Hepatocyte (in vitro differentiated cells): ENCODE measurements at regions not wholly inside any gene's neighbourhood (a gene's known extent, or its start where the extent isn't known, plus 50 kb on each side); places are given as distances from the start of the nearest gene placed in this dataset.
A peak's percentile ranks its signal among the peaks of the same experiment; 100 is the strongest.

ENCODE experiments used
- DNase-seq: peaks from one replicate; pipeline ENCODE4 v3.0.0-alpha.2; 2016; ENCODE audit warnings: low spot score
- H2AFZ ChIP-seq: fragments of 200-600 bp; sonication (generic); 2 replicates; pipeline ENCODE4 v1.6.0; 2016; ENCODE audit warnings: antibody characterized with exemption, mild to moderate bottlenecking
- H3K27ac ChIP-seq: fragments of 200-600 bp; sonication (generic); 2 replicates; pipeline ENCODE4 v1.5.1; 2016; ENCODE audit warnings: mild to moderate bottlenecking
- H3K27me3 ChIP-seq: fragments of 200-600 bp; sonication (generic); 2 replicates; pipeline ENCODE4 v1.6.1; 2016
- H3K36me3 ChIP-seq: fragments of 200-600 bp; sonication (generic); replicated peaks from 2 replicates; pipeline ENCODE4 v1.5.1; 2016; ENCODE audit warnings: low read depth; ENCODE audit not compliant: insufficient read depth
- H3K4me1 ChIP-seq: fragments of 200-600 bp; sonication (generic); 2 replicates; pipeline ENCODE4 v1.5.1; 2016; ENCODE audit warnings: mild to moderate bottlenecking, moderate library complexity; ENCODE audit not compliant: insufficient read depth
- H3K4me2 ChIP-seq: fragments of 200-600 bp; sonication (generic); 2 replicates; pipeline ENCODE4 v1.6.0; 2016
- H3K4me3 ChIP-seq: fragments of 200-600 bp; sonication (generic); 2 replicates; pipeline ENCODE4 v1.5.1; 2016; ENCODE audit warnings: mild to moderate bottlenecking
- H3K79me2 ChIP-seq: fragments of 200-600 bp; sonication (generic); 2 replicates; pipeline ENCODE4 v1.6.0; 2017; ENCODE audit warnings: mild to moderate bottlenecking
- H3K9me2 ChIP-seq: fragments of 200-600 bp; sonication (generic); replicated peaks from 2 replicates; pipeline ENCODE4 v1.6.0; 2017; ENCODE audit warnings: mild to moderate bottlenecking; ENCODE audit not compliant: insufficient read depth
- H3K9me3 ChIP-seq: fragments of 200-600 bp; sonication (generic); 2 replicates; pipeline ENCODE4 v1.5.1; 2016; ENCODE audit warnings: low read depth, mild to moderate bottlenecking
- H4K20me1 ChIP-seq: fragments of 200-600 bp; sonication (generic); 2 replicates; pipeline ENCODE4 v1.6.0; 2016; ENCODE audit warnings: mild to moderate bottlenecking; ENCODE audit not compliant: insufficient read depth, poor library complexity, severe bottlenecking
- EZH2 ChIP-seq: fragments of 200-600 bp; sonication (generic); IDR thresholded peaks from 2 replicates; pipeline ENCODE4 v1.6.1; 2016; ENCODE audit warnings: antibody characterized with exemption, mild to moderate bottlenecking, borderline replicate concordance
- EZH2phosphoT487 ChIP-seq: fragments of 200-600 bp; sonication (generic); IDR thresholded peaks from one replicate; pipeline ENCODE4 v1.6.1; 2018; ENCODE audit warnings: antibody characterized with exemption, mild to moderate bottlenecking, low read depth, moderate library complexity; ENCODE audit not compliant: unreplicated experiment, severe bottlenecking
- WGBS: methylation state at CpG from one replicate; pipeline ENCODE4 v1.1.6; 2016; ENCODE audit warnings: low lambda C conversion rate; ENCODE audit errors: missing lambda C conversion rate; 5-methylcytosine and 5-hydroxymethylcytosine counted together
- TF ChIP-seq, protein P1 (sequence below): fragments of 200-600 bp; sonication (generic); IDR thresholded peaks from 2 replicates; pipeline ENCODE4 v1.5.1; 2016; ENCODE audit warnings: antibody characterized with exemption, mild to moderate bottlenecking; ENCODE audit not compliant: poor library complexity

DNA sequence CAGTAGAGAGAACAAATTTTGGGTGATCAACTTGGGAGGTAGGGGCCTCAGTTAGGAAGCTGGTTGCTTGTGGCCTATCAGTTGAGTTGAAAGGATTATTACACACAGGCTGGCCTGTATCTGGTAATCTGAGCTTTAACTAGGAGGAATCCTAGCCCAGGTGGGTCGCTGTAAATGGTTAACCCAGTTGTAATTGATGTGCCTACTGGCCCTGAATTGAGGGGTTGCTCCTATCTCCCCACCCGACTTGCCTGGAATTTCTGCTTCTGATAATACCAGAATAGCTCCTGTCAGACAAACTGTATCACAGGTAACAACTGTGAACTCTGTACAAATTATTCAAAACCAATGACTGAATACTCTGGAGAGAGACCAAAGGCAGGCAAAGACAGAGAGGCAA, 210.4 kb upstream of the RUNX1 start:
- 38% methylated on average over 2 of the region's 2 CpGs for WGBS
- Histone ChIP-seq H3K4me1 (peaks cover 33% of the 10 kb centered on the region), H3K9me3 (no peaks in the 10 kb centered on the region), H3K27ac (peak overlapping the region; percentile 56), H2AFZ (no peak overlapping the region), H3K36me3 (no peaks in the 10 kb centered on the region), H3K4me2 (no peak overlapping the region), H3K4me3 (no peak overlapping the region), H3K9me2 (no peaks in the 10 kb centered on the region), H3K79me2 (no peaks in the 10 kb centered on the region), H4K20me1 (no peaks in the 10 kb centered on the region), H3K27me3 (no peaks in the 10 kb centered on the region)
- TF ChIP-seq EZH2, result no peak
- peak; percentile 23 for DNase-seq

DNA sequence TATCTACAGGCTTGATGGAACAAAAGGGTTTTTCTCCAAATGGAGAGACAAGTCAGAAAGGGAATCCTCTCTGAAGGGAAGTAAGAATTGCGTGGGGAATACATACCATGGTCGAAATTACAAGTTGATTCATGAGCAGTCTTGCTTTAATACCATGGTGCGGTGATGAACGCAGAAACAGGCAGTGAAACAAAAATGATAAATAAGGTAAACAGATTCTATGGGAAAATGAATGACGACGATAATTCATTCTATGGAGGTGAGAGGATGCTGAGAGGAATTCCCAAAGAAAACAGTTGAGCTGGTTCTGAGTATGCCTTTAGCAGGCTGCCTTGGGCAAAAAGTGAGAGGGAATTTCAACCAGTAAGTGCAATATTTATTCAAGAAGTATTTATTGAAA, 209.4 kb upstream of the RUNX1 start:
- H3K4me1 ChIP-seq, result peaks cover 42% of the 10 kb centered on the region
- no peaks in the 10 kb centered on the region for H3K9me2 ChIP-seq
- H3K9me3 ChIP-seq, result no peaks in the 10 kb centered on the region
- H3K27me3 ChIP-seq, result no peaks in the 10 kb centered on the region
- H3K4me2 ChIP-seq, result no peak overlapping the region
- H3K4me3 ChIP-seq, result no peak overlapping the region
- H4K20me1 ChIP-seq, result no peaks in the 10 kb centered on the region
- TF ChIP-seq EZH2, result no peak
- no peak for TF ChIP-seq EZH2phosphoT487
- TF ChIP-seq, protein P1, sequence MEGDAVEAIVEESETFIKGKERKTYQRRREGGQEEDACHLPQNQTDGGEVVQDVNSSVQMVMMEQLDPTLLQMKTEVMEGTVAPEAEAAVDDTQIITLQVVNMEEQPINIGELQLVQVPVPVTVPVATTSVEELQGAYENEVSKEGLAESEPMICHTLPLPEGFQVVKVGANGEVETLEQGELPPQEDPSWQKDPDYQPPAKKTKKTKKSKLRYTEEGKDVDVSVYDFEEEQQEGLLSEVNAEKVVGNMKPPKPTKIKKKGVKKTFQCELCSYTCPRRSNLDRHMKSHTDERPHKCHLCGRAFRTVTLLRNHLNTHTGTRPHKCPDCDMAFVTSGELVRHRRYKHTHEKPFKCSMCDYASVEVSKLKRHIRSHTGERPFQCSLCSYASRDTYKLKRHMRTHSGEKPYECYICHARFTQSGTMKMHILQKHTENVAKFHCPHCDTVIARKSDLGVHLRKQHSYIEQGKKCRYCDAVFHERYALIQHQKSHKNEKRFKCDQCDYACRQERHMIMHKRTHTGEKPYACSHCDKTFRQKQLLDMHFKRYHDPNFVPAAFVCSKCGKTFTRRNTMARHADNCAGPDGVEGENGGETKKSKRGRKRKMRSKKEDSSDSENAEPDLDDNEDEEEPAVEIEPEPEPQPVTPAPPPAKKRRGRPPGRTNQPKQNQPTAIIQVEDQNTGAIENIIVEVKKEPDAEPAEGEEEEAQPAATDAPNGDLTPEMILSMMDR, result no peak
- no peak overlapping the region for H3K27ac ChIP-seq
- 97% methylated on average over 6 of the region's 6 CpGs for WGBS
- no peaks in the 10 kb centered on the region for H3K36me3 ChIP-seq
- no peak overlapping the region for H2AFZ ChIP-seq
- no peaks in the 10 kb centered on the region for H3K79me2 ChIP-seq
- no peak for DNase-seq

DNA sequence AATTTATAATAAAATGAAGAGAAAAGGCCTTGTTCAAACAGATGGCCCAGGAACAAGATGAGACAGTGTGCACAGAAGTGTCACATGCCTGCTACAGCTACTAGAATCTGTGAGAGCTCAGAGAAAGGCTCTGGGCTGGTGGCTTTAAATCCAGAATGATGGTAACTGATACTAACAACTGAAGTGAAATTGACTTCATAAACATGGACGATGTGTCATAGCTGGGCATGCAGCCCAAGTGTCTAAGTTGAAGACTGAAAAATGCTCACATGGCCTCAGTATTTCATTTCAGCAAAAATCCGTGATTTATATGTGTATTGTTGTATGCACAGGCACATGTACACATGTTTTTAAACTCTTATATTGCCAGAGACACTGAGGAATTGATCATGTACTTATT, 208.3 kb upstream of the RUNX1 start:
- peak; percentile 62 for DNase-seq
- Histone ChIP-seq H3K4me1 (peaks cover 42% of the 10 kb centered on the region), H3K27ac (peak overlapping the region; percentile 86), H3K27me3 (no peaks in the 10 kb centered on the region), H3K4me2 (peak overlapping the region; percentile 59), H4K20me1 (no peaks in the 10 kb centered on the region), H2AFZ (no peak overlapping the region), H3K79me2 (no peaks in the 10 kb centered on the region), H3K9me2 (no peaks in the 10 kb centered on the region), H3K9me3 (no peaks in the 10 kb centered on the region), H3K4me3 (no peak overlapping the region), H3K36me3 (no peaks in the 10 kb centered on the region)
- TF ChIP-seq EZH2, result no peak
- no peak for TF ChIP-seq EZH2phosphoT487
- TF ChIP-seq, protein P1, result no peak
- WGBS, result 50% methylated on average over 2 of the region's 2 CpGs

DNA sequence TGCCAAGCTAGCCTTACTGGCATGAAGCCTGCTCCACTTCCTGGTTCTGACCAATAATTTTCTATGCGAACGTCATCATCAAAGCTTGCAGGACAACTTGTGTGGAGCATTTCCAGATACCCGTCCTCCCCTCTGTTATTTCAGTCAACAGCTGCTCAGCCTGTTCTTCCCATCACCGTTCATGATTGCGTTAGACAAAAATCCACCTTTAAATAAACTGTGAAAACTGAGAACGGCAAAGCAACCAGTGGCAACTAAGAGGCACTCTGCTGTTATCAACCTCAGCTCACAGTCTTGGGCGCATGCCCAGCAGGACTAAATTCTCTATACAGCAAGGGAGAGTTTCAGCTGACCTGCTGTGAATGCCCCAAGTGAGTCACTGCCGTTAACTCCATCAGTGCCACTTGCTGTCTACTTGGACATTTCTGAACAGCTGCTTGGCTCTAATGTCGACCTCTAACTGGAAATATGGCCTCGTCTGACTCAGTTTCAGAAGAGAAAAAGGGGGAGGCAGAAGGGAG, 207.4 kb upstream of the RUNX1 start:
- Histone ChIP-seq H3K36me3 (no peaks in the 10 kb centered on the region), H3K79me2 (no peaks in the 10 kb centered on the region), H4K20me1 (no peaks in the 10 kb centered on the region), H3K4me1 (peaks cover 42% of the 10 kb centered on the region), H3K9me2 (no peaks in the 10 kb centered on the region), H3K9me3 (no peaks in the 10 kb centered on the region), H3K27ac (peak overlapping the region; percentile 86), H3K4me2 (peak overlapping the region; percentile 59), H3K4me3 (no peak overlapping the region), H3K27me3 (no peaks in the 10 kb centered on the region), H2AFZ (peak overlapping the region; percentile 2)
- 15% methylated on average over 10 of the region's 10 CpGs for WGBS
- DNase-seq, result peak; percentile 94
- TF ChIP-seq EZH2phosphoT487 (no peak), EZH2 (no peak)
- TF ChIP-seq, protein P1, result no peak
